ENCODE measurements at regions not wholly inside any gene's neighbourhood (a gene's known extent, or its start where the extent isn't known, plus 50 kb on each side); places are given as distances from the start of the nearest gene placed in this dataset.

- no peaks in the 10 kb centered on the region for H3K9me2 ChIP-seq (ENCODE audit: insufficient read depth)
- no peaks in the 10 kb centered on the region for H3K9me3 ChIP-seq (ENCODE audit: control insufficient read depth in 1 of 2, insufficient read depth in 1 of 2, low read depth in 1 of 2, low read length in 2 of 2)
- no peak overlapping the region for H3K4me3 ChIP-seq (replicated peaks in 1 of 2; ENCODE audit: low read depth in 1 of 2, low read length in 2 of 2)
- no peak overlapping the region for H2AFZ ChIP-seq (ENCODE audit: low read depth, low read length, poor library complexity, severe bottlenecking)
- no peak overlapping the region for H3K9ac ChIP-seq (ENCODE audit: low read length)
- DNase-seq (ENCODE audit: low read depth, low spot score) (no peak), ATAC-seq (no peak)
- ChIA-PET RAD21 (ENCODE audit: low non-redundant PET in 1 of 2, low total read pairs in 2 of 2, uncharacterized antibody in 2 of 2, unreplicated experiment in 2 of 2) (no interaction called here), POLR2A (no interaction called here), CTCF (no interaction called here)
- H3K4me2 ChIP-seq (ENCODE audit: low read length) = no peak overlapping the region
- no TSS peak for BruUV-seq (replicated peaks)
- H3K79me2 ChIP-seq (ENCODE audit: insufficient read depth, low read length) = no peaks in the 10 kb centered on the region
- TF ChIP-seq JUND (IDR thresholded peaks at IDR 0.05) = no peak
- TF ChIP-seq EZH2phosphoT487 (IDR thresholded peaks at IDR 0.05; ENCODE audit: borderline replicate concordance) = no peak
- no peak for TF ChIP-seq SP1 (IDR thresholded peaks at IDR 0.05; ENCODE audit: low read depth)
- TF ChIP-seq ZBTB33 (IDR thresholded peaks at IDR 0.05; ENCODE audit: extremely low read depth, insufficient replicate concordance, low read length) = no peak
- intact Hi-C loops (cut with micrococcal nuclease) = no loop called here
- no peaks in the 10 kb centered on the region for H4K20me1 ChIP-seq (ENCODE audit: insufficient read depth)
- no peaks in the 10 kb centered on the region for H3K36me3 ChIP-seq (ENCODE audit: control insufficient read depth in 1 of 2, insufficient read depth in 2 of 2, low read length in 2 of 2)
- no peak overlapping the region for H3K27ac ChIP-seq (ENCODE audit: low read depth, low read length)
- H3K4me1 ChIP-seq (ENCODE audit: control insufficient read depth in 1 of 2, insufficient read depth in 2 of 2, low read length in 2 of 2) = no peaks in the 10 kb centered on the region
- H3K27me3 ChIP-seq (ENCODE audit: insufficient read depth, low read length) = no peaks in the 10 kb centered on the region
These were observed 93.1 kb upstream of the ACO1 start for GRCh38 chr9:32291370-32291769.

GRCh38 chr9:32292611-32293010, 91.8 kb upstream of the ACO1 start:
- Histone ChIP-seq H2AFZ (ENCODE audit: low read depth, low read length, poor library complexity, severe bottlenecking) (no peak overlapping the region), H4K20me1 (ENCODE audit: insufficient read depth) (no peaks in the 10 kb centered on the region), H3K4me3 (replicated peaks in 1 of 2; ENCODE audit: low read depth in 1 of 2, low read length in 2 of 2) (no peak overlapping the region), H3K9ac (ENCODE audit: low read length) (no peak overlapping the region), H3K27ac (ENCODE audit: low read depth, low read length) (no peak overlapping the region), H3K9me3 (ENCODE audit: control insufficient read depth in 1 of 2, insufficient read depth in 1 of 2, low read depth in 1 of 2, low read length in 2 of 2) (no peaks in the 10 kb centered on the region), H3K27me3 (ENCODE audit: insufficient read depth, low read length) (no peaks in the 10 kb centered on the region), H3K4me2 (ENCODE audit: low read length) (no peak overlapping the region), H3K9me2 (ENCODE audit: insufficient read depth) (no peaks in the 10 kb centered on the region), H3K4me1 (ENCODE audit: control insufficient read depth in 1 of 2, insufficient read depth in 2 of 2, low read length in 2 of 2) (no peaks in the 10 kb centered on the region), H3K79me2 (ENCODE audit: insufficient read depth, low read length) (no peaks in the 10 kb centered on the region), H3K36me3 (ENCODE audit: control insufficient read depth in 1 of 2, insufficient read depth in 2 of 2, low read length in 2 of 2) (no peaks in the 10 kb centered on the region)
- no TSS peak for BruUV-seq (replicated peaks)
- intact Hi-C loops (cut with micrococcal nuclease) = no loop called here
- ATAC-seq (no peak), DNase-seq (ENCODE audit: low read depth, low spot score) (no peak)
- ChIA-PET POLR2A (no interaction called here), RAD21 (ENCODE audit: low non-redundant PET in 1 of 2, low total read pairs in 2 of 2, uncharacterized antibody in 2 of 2, unreplicated experiment in 2 of 2) (no interaction called here), CTCF (no interaction called here)
- TF ChIP-seq EGR1 (IDR thresholded peaks at IDR 0.05; ENCODE audit: low read depth) (no peak), EZH2phosphoT487 (IDR thresholded peaks at IDR 0.05; ENCODE audit: borderline replicate concordance) (no peak), TCF7L2 (IDR thresholded peaks at IDR 0.05; ENCODE audit: borderline replicate concordance, extremely low read depth, insufficient read depth, insufficient read length) (no peak)
